Lung (tissue), 11 donors: ENCODE measurements at regions not wholly inside any gene's neighbourhood (a gene's known extent, or its start where the extent isn't known, plus 50 kb on each side); places are given as distances from the start of the nearest gene placed in this dataset.

Experiments
- ATAC-seq: fragments of 200-7000 bp; cut with Tn5 transposase; one replicate; pipeline ENCODE4 v1.9.1; 2020; ENCODE audit warnings: moderate number of reproducible peaks; ENCODE audit not compliant: insufficient read depth, low FRiP score
- DNase-seq, 3 donors: peaks; one replicate each; pipeline ENCODE4 v3.0.0-alpha.2; 2013 to 2017
- H3K27ac ChIP-seq, 2 donors: one replicate each; pipeline ENCODE4 v1.5.1; 2013; ENCODE audit warnings: mild to moderate bottlenecking in 2 of 2, moderate library complexity in 2 of 2, control low read depth in 1 of 2, inconsistent platforms in 1 of 2, low read depth in 1 of 2, low read length in 1 of 2
- H3K27me3 ChIP-seq, 3 donors: one replicate each; pipeline ENCODE4 v1.5.1; 2013; ENCODE audit warnings: low read length in 2 of 3; ENCODE audit not compliant: control insufficient read depth in 3 of 3, insufficient read depth in 3 of 3
- H3K36me3 ChIP-seq, 4 donors: one replicate each; pipeline ENCODE4 v1.5.1; 2013; ENCODE audit warnings: low read length in 4 of 4, mild to moderate bottlenecking in 1 of 4, moderate library complexity in 1 of 4; ENCODE audit not compliant: control insufficient read depth in 4 of 4, insufficient read depth in 4 of 4
- H3K4me1 ChIP-seq, 5 donors: one replicate each; pipeline ENCODE4 v1.5.1; 2013; ENCODE audit warnings: low read length in 5 of 5, mild to moderate bottlenecking in 2 of 5, moderate library complexity in 1 of 5; ENCODE audit not compliant: control insufficient read depth in 5 of 5, insufficient read depth in 5 of 5
- H3K4me3 ChIP-seq: one replicate; pipeline ENCODE4 v1.5.1; 2013; ENCODE audit warnings: mild to moderate bottlenecking, control low read depth, moderate library complexity
- H3K9ac ChIP-seq, 2 donors: one replicate each; pipeline ENCODE4 v1.5.1; 2013; ENCODE audit warnings: low read length in 2 of 2, control low read depth in 1 of 2; ENCODE audit not compliant: insufficient read depth in 1 of 2
- H3K9me3 ChIP-seq, 4 donors: one replicate each; pipeline ENCODE4 v1.5.1; 2013; ENCODE audit warnings: low read length in 3 of 4, mild to moderate bottlenecking in 1 of 4, moderate library complexity in 1 of 4; ENCODE audit not compliant: control insufficient read depth in 4 of 4, insufficient read depth in 3 of 4
- CTCF ChIP-seq: IDR thresholded peaks from 2 replicates; pipeline ENCODE4 v1.5.1; 2012; ENCODE audit warnings: mild to moderate bottlenecking; ENCODE audit errors: control extremely low read depth, extremely low read depth
- WGBS, 2 donors: extraction: QIAGEN DNeasy Blood & Tissue Kit; methylation state at CpG; one replicate each; pipeline ENCODE4 v1.1.7; 2013; 5-methylcytosine and 5-hydroxymethylcytosine counted together
- donor health status: control.
- donor health status: control.
- donor health status: Bipolar disorder and iron deficiency.
- donor health status: healthy.
- donor health status: DM: yes; HTN: yes; CAD: no.

- Histone ChIP-seq H3K9me3 (no peaks in the 10 kb centered on the region), H3K4me3 (no peak overlapping the region), H3K9ac (no peak overlapping the region), H3K4me1 (no peaks in the 10 kb centered on the region), H3K27ac (no peak overlapping the region), H3K27me3 (peaks cover 0 to 4% (median 0%) of the 10 kb centered on the region in 3 donors), H3K36me3 (no peaks in the 10 kb centered on the region)
- no peak for DNase-seq
- WGBS, 2 donors = 81 to 82% methylated on average over 1 of the region's 1 CpG
- ATAC-seq = no peak
- TF ChIP-seq CTCF = no peak
Measured at GRCh38 chr5:7075470-7075869, 320.5 kb upstream of the ADCY2 start.

GRCh38 chr5:7078101-7078500 lies 317.8 kb upstream of the ADCY2 start:
- DNase-seq = no peak
- no peaks in the 10 kb centered on the region for H3K9me3 ChIP-seq
- no peak for ATAC-seq
- no peak for TF ChIP-seq CTCF
- H3K36me3 ChIP-seq = no peaks in the 10 kb centered on the region
- peaks cover 0 to 4% (median 0%) of the 10 kb centered on the region in 3 donors for H3K27me3 ChIP-seq
- no peak overlapping the region for H3K4me3 ChIP-seq
- no peak overlapping the region for H3K27ac ChIP-seq
- no peaks in the 10 kb centered on the region for H3K4me1 ChIP-seq
- H3K9ac ChIP-seq = no peak overlapping the region
- WGBS, 2 donors = 66 to 71% methylated on average over 6 of the region's 6 CpGs

- Histone ChIP-seq H3K9ac (no peak overlapping the region), H3K4me1 (no peaks in the 10 kb centered on the region), H3K9me3 (no peaks in the 10 kb centered on the region), H3K27me3 (peaks cover 0 to 4% (median 0%) of the 10 kb centered on the region in 3 donors), H3K4me3 (no peak overlapping the region), H3K27ac (no peak overlapping the region), H3K36me3 (no peaks in the 10 kb centered on the region)
- 57 to 58% methylated on average over 9 of the region's 9 CpGs for WGBS, 2 donors
- no peak for TF ChIP-seq CTCF
- DNase-seq (peak in 2 of 3 donors; percentile 15 to 28), ATAC-seq (no peak)
Measured at GRCh38 chr5:7078901-7079300, 317.0 kb upstream of the ADCY2 start.

GRCh38 chr5:7080501-7080900 lies 315.4 kb upstream of the ADCY2 start:
- H3K4me1 ChIP-seq = no peaks in the 10 kb centered on the region
- 87 to 90% methylated on average over 7 of the region's 7 CpGs for WGBS, 2 donors

More at GRCh38 chr5:7080501-7080900, 315.4 kb upstream of the ADCY2 start:
- DNase-seq (no peak), ATAC-seq (no peak)
- TF ChIP-seq CTCF = no peak
- no peak overlapping the region for H3K4me3 ChIP-seq
- peaks cover 0 to 3% (median 0%) of the 10 kb centered on the region in 4 donors for H3K9me3 ChIP-seq
- no peak overlapping the region for H3K9ac ChIP-seq
- peaks cover 0 to 4% (median 0%) of the 10 kb centered on the region in 3 donors for H3K27me3 ChIP-seq
- no peak overlapping the region for H3K27ac ChIP-seq
- no peaks in the 10 kb centered on the region for H3K36me3 ChIP-seq
